HUES6 (cell line): ENCODE measurements at regions not wholly inside any gene's neighbourhood (a gene's known extent, or its start where the extent isn't known, plus 50 kb on each side); places are given as distances from the start of the nearest gene placed in this dataset.

Experiments used
- H3K27ac ChIP-seq: 2 replicates; pipeline ENCODE4 v1.7.0; 2013; ENCODE audit warnings: low read depth, mild to moderate bottlenecking, low read length, inconsistent platforms
- H3K27me3 ChIP-seq: 2 replicates; pipeline ENCODE4 v1.6.1; 2013; ENCODE audit warnings: low read length; ENCODE audit not compliant: control insufficient read depth, insufficient read depth
- H3K36me3 ChIP-seq: 2 replicates; pipeline ENCODE4 v1.6.1; 2013; ENCODE audit warnings: low read length; ENCODE audit not compliant: control insufficient read depth, insufficient read depth
- H3K4me1 ChIP-seq: 2 replicates; pipeline ENCODE4 v1.6.1; 2013; ENCODE audit warnings: low read length; ENCODE audit not compliant: control insufficient read depth, insufficient read depth
- H3K4me3 ChIP-seq: 2 replicates; pipeline ENCODE4 v1.5.1; 2013; ENCODE audit warnings: low read depth, low read length
- H3K9ac ChIP-seq: one replicate; pipeline ENCODE4 v1.6.1; 2013; ENCODE audit warnings: mild to moderate bottlenecking, low read length
- H3K9me3 ChIP-seq: 2 replicates; pipeline ENCODE4 v1.6.1; 2013; ENCODE audit warnings: low read depth, low read length; ENCODE audit not compliant: control insufficient read depth, insufficient read depth

GRCh38 chr2:15814946-15815345 is 125.4 kb upstream of the MYCN start:
- Histone ChIP-seq H3K9me3 (no peaks in the 10 kb centered on the region), H3K36me3 (no peaks in the 10 kb centered on the region), H3K27ac (no peak overlapping the region), H3K4me1 (peaks cover 46% of the 10 kb centered on the region), H3K27me3 (no peaks in the 10 kb centered on the region), H3K9ac (no peak overlapping the region), H3K4me3 (no peak overlapping the region)

- Histone ChIP-seq H3K9ac (no peak overlapping the region), H3K27ac (no peak overlapping the region), H3K27me3 (no peaks in the 10 kb centered on the region), H3K36me3 (no peaks in the 10 kb centered on the region), H3K4me3 (no peak overlapping the region), H3K9me3 (no peaks in the 10 kb centered on the region), H3K4me1 (peaks cover 34% of the 10 kb centered on the region)
Observed at GRCh38 chr2:15816226-15816625, 124.1 kb upstream of the MYCN start.

- H3K4me1 ChIP-seq, result peaks cover 28% of the 10 kb centered on the region
- no peak overlapping the region for H3K27ac ChIP-seq
- H3K36me3 ChIP-seq, result no peaks in the 10 kb centered on the region
- no peak overlapping the region for H3K4me3 ChIP-seq
- H3K9me3 ChIP-seq, result no peaks in the 10 kb centered on the region
- no peaks in the 10 kb centered on the region for H3K27me3 ChIP-seq
- H3K9ac ChIP-seq, result no peak overlapping the region
Observed at GRCh38 chr2:15816674-15817406, 123.5 kb upstream of the MYCN start.

- H3K4me3 ChIP-seq, result no peak overlapping the region
- H3K36me3 ChIP-seq, result no peaks in the 10 kb centered on the region
- H3K27me3 ChIP-seq, result no peaks in the 10 kb centered on the region
- H3K4me1 ChIP-seq, result peaks cover 21% of the 10 kb centered on the region
- H3K9me3 ChIP-seq, result no peaks in the 10 kb centered on the region
- H3K27ac ChIP-seq, result no peak overlapping the region
- H3K9ac ChIP-seq, result no peak overlapping the region
Observed at GRCh38 chr2:15817748-15818147, 122.6 kb upstream of the MYCN start.

- Histone ChIP-seq H3K27me3 (no peaks in the 10 kb centered on the region), H3K27ac (no peak overlapping the region), H3K36me3 (no peaks in the 10 kb centered on the region), H3K4me3 (no peak overlapping the region), H3K4me1 (peaks cover 16% of the 10 kb centered on the region; the same call in 1 of the 2 replicates), H3K9ac (no peak overlapping the region), H3K9me3 (no peaks in the 10 kb centered on the region)
Observed at GRCh38 chr2:15818318-15818753, 122.0 kb upstream of the MYCN start.

- H3K9me3 ChIP-seq, result no peaks in the 10 kb centered on the region
- H3K27me3 ChIP-seq, result no peaks in the 10 kb centered on the region
- no peak overlapping the region for H3K4me3 ChIP-seq
- H3K9ac ChIP-seq, result no peak overlapping the region
- H3K36me3 ChIP-seq, result no peaks in the 10 kb centered on the region
- H3K27ac ChIP-seq, result no peak overlapping the region
- peaks cover 13% of the 10 kb centered on the region; the same call in 1 of the 2 replicates for H3K4me1 ChIP-seq
Observed at GRCh38 chr2:15818881-15819280, 121.5 kb upstream of the MYCN start.

GRCh38 chr2:15819562-15820256 is 120.6 kb upstream of the MYCN start:
- Histone ChIP-seq H3K36me3 (no peaks in the 10 kb centered on the region), H3K9me3 (no peaks in the 10 kb centered on the region), H3K27me3 (no peaks in the 10 kb centered on the region), H3K4me1 (peaks cover 10% of the 10 kb centered on the region; the same call in 1 of the 2 replicates), H3K27ac (no peak overlapping the region), H3K9ac (peak overlapping the region; percentile 7), H3K4me3 (no peak overlapping the region)

- H3K4me3 ChIP-seq, result no peak overlapping the region
- no peak overlapping the region for H3K27ac ChIP-seq
- no peak overlapping the region for H3K9ac ChIP-seq
- peaks cover 11% of the 10 kb centered on the region; the same call in 1 of the 2 replicates for H3K4me1 ChIP-seq
- no peaks in the 10 kb centered on the region for H3K27me3 ChIP-seq
- no peaks in the 10 kb centered on the region for H3K36me3 ChIP-seq
- no peaks in the 10 kb centered on the region for H3K9me3 ChIP-seq
Observed at GRCh38 chr2:15820257-15820566, 120.1 kb upstream of the MYCN start.

GRCh38 chr2:15820927-15821326 is 119.4 kb upstream of the MYCN start:
- no peak overlapping the region for H3K27ac ChIP-seq
- H3K4me1 ChIP-seq, result peaks cover 17% of the 10 kb centered on the region
- no peaks in the 10 kb centered on the region for H3K9me3 ChIP-seq
- no peak overlapping the region for H3K9ac ChIP-seq
- no peaks in the 10 kb centered on the region for H3K36me3 ChIP-seq
- H3K27me3 ChIP-seq, result no peaks in the 10 kb centered on the region
- H3K4me3 ChIP-seq, result no peak overlapping the region

GRCh38 chr2:15822151-15823044 is 118.0 kb upstream of the MYCN start:
- Histone ChIP-seq H3K4me1 (peaks cover 28% of the 10 kb centered on the region), H3K9me3 (no peaks in the 10 kb centered on the region), H3K27ac (no peak overlapping the region), H3K36me3 (no peaks in the 10 kb centered on the region), H3K27me3 (no peaks in the 10 kb centered on the region), H3K9ac (no peak overlapping the region), H3K4me3 (no peak overlapping the region)
